WTC11 (cell line): ENCODE measurements at regions not wholly inside any gene's neighbourhood (a gene's known extent, or its start where the extent isn't known, plus 50 kb on each side); places are given as distances from the start of the nearest gene placed in this dataset.

Experiments used
- CBFB ChIP-seq: sonication (generic); formaldehyde crosslinking; IDR thresholded peaks from 2 replicates; pipeline ENCODE4 v1.8.1; 2022; ENCODE audit warnings: mild to moderate bottlenecking, low read depth, missing genetic modification reagents
- CREM ChIP-seq: sonication (generic); formaldehyde crosslinking; IDR thresholded peaks from 2 replicates; pipeline ENCODE4 v1.8.1; 2022; ENCODE audit warnings: mild to moderate bottlenecking, missing genetic modification reagents, moderate library complexity
- CTCF ChIP-seq: fragments of 200-600 bp; IDR thresholded peaks from 2 replicates; pipeline ENCODE4 v1.8.0; 2022; ENCODE audit warnings: antibody characterized with exemption
- ESRRA ChIP-seq: sonication (generic); formaldehyde crosslinking; IDR thresholded peaks from 2 replicates; pipeline ENCODE4 v1.8.1; 2022; ENCODE audit warnings: mild to moderate bottlenecking, missing genetic modification reagents, borderline replicate concordance
- MAX ChIP-seq: sonication (generic); formaldehyde crosslinking; IDR thresholded peaks from 2 replicates; pipeline ENCODE4 v1.8.0; 2022; ENCODE audit warnings: mild to moderate bottlenecking, missing genetic modification reagents
- NR2C2 ChIP-seq: sonication (generic); formaldehyde crosslinking; IDR thresholded peaks from 2 replicates; pipeline ENCODE4 v1.8.0; 2022; ENCODE audit warnings: mild to moderate bottlenecking, missing genetic modification reagents
- SP1 ChIP-seq: sonication (generic); formaldehyde crosslinking; conservative IDR thresholded peaks from 2 replicates; pipeline ENCODE4 v1.8.1; 2022; ENCODE audit warnings: missing genetic modification reagents
- ZBTB21 ChIP-seq: sonication (generic); formaldehyde crosslinking; IDR thresholded peaks from 2 replicates; pipeline ENCODE4 v1.8.1; 2023; ENCODE audit warnings: mild to moderate bottlenecking, missing genetic modification reagents, borderline replicate concordance
- ZNF138 ChIP-seq: sonication (generic); formaldehyde crosslinking; conservative IDR thresholded peaks from 2 replicates; pipeline ENCODE4 v1.8.1; 2022; ENCODE audit warnings: mild to moderate bottlenecking, moderate library complexity, missing genetic modification reagents
- TF ChIP-seq, protein P1 (sequence below): sonication (generic); formaldehyde crosslinking; IDR thresholded peaks from 2 replicates; pipeline ENCODE4 v1.8.0; 2022; ENCODE audit warnings: mild to moderate bottlenecking, missing genetic modification reagents
- TF ChIP-seq, protein P2 (sequence below): sonication (generic); formaldehyde crosslinking; IDR thresholded peaks from 2 replicates; pipeline ENCODE4 v1.8.1; 2023; ENCODE audit warnings: mild to moderate bottlenecking, missing genetic modification reagents, moderate library complexity
- TF ChIP-seq, protein P3 (sequence below): sonication (generic); formaldehyde crosslinking; IDR thresholded peaks from 2 replicates; pipeline ENCODE4 v1.8.1; 2022; ENCODE audit warnings: mild to moderate bottlenecking, moderate library complexity, missing genetic modification reagents
- TF ChIP-seq, protein P4 (sequence below): sonication (generic); formaldehyde crosslinking; conservative IDR thresholded peaks from 2 replicates; pipeline ENCODE4 v1.8.1; 2022; ENCODE audit warnings: mild to moderate bottlenecking, missing genetic modification reagents

- TF ChIP-seq CTCF (no peak), MAX (no peak), ESRRA (CRISPR knock-in tag) (no peak), CREM (CRISPR knock-in tag) (no peak), NR2C2 (CRISPR knock-in tag) (no peak), ZBTB21 (CRISPR knock-in tag) (no peak), ZNF138 (CRISPR knock-in tag) (no peak), SP1 (CRISPR knock-in tag) (no peak), CBFB (no peak)
- TF ChIP-seq, protein P1, sequence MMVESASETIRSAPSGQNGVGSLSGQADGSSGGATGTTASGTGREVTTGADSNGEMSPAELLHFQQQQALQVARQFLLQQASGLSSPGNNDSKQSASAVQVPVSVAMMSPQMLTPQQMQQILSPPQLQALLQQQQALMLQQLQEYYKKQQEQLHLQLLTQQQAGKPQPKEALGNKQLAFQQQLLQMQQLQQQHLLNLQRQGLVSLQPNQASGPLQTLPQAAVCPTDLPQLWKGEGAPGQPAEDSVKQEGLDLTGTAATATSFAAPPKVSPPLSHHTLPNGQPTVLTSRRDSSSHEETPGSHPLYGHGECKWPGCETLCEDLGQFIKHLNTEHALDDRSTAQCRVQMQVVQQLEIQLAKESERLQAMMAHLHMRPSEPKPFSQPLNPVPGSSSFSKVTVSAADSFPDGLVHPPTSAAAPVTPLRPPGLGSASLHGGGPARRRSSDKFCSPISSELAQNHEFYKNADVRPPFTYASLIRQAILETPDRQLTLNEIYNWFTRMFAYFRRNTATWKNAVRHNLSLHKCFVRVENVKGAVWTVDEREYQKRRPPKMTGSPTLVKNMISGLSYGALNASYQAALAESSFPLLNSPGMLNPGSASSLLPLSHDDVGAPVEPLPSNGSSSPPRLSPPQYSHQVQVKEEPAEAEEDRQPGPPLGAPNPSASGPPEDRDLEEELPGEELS (CRISPR knock-in tag): no peak
- TF ChIP-seq, protein P2, sequence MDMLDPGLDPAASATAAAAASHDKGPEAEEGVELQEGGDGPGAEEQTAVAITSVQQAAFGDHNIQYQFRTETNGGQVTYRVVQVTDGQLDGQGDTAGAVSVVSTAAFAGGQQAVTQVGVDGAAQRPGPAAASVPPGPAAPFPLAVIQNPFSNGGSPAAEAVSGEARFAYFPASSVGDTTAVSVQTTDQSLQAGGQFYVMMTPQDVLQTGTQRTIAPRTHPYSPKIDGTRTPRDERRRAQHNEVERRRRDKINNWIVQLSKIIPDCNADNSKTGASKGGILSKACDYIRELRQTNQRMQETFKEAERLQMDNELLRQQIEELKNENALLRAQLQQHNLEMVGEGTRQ (CRISPR knock-in tag): no peak
- TF ChIP-seq, protein P3, sequence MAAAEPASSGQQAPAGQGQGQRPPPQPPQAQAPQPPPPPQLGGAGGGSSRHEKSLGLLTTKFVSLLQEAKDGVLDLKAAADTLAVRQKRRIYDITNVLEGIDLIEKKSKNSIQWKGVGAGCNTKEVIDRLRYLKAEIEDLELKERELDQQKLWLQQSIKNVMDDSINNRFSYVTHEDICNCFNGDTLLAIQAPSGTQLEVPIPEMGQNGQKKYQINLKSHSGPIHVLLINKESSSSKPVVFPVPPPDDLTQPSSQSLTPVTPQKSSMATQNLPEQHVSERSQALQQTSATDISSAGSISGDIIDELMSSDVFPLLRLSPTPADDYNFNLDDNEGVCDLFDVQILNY (CRISPR knock-in tag): no peak
- TF ChIP-seq, protein P4, sequence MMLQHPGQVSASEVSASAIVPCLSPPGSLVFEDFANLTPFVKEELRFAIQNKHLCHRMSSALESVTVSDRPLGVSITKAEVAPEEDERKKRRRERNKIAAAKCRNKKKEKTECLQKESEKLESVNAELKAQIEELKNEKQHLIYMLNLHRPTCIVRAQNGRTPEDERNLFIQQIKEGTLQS (CRISPR knock-in tag): no peak
Observed at GRCh38 chr3:80060664-80061063, 292.9 kb upstream of the ROBO1 start.
